NCI-H146 treated with DMSO at 0.1 percent for 48 hours (cell line): ENCODE measurements at regions not wholly inside any gene's neighbourhood (a gene's known extent, or its start where the extent isn't known, plus 50 kb on each side); places are given as distances from the start of the nearest gene placed in this dataset.
A peak's percentile ranks its signal among the peaks of the same experiment; 100 is the strongest.

ENCODE experiments used
- DNase-seq: peaks from one replicate; lab custom pipeline; 2025; ENCODE audit not compliant: unreplicated experiment; lab: John Stamatoyannopoulos, UW

- DNase-seq, result no peak
Observed at GRCh38 chr5:74107899-74108298, 481.9 kb downstream of the ARHGEF28 start.

GRCh38 chr5:74105126-74105780 lies 479.3 kb downstream of the ARHGEF28 start:
- DNase-seq, result no peak

GRCh38 chr5:74103131-74104023 lies 477.4 kb downstream of the ARHGEF28 start:
- DNase-seq, result no peak

GRCh38 chr5:74100268-74100665 lies 474.3 kb downstream of the ARHGEF28 start:
- no peak for DNase-seq

GRCh38 chr5:74099538-74100267 lies 473.7 kb downstream of the ARHGEF28 start:
- no peak for DNase-seq

- no peak for DNase-seq
Observed at GRCh38 chr5:74098941-74099340, 472.9 kb downstream of the ARHGEF28 start.

GRCh38 chr5:74098456-74098855 lies 472.5 kb downstream of the ARHGEF28 start:
- DNase-seq, result no peak

- no peak for DNase-seq
Observed at GRCh38 chr5:74096325-74096724, 470.3 kb downstream of the ARHGEF28 start.

GRCh38 chr5:74095871-74096270 lies 469.9 kb downstream of the ARHGEF28 start:
- DNase-seq, result no peak

GRCh38 chr5:74094782-74095108 lies 468.7 kb downstream of the ARHGEF28 start:
- DNase-seq, result no peak

- DNase-seq, result no peak
Observed at GRCh38 chr5:74094096-74094781, 468.2 kb downstream of the ARHGEF28 start.

- no peak for DNase-seq
Observed at GRCh38 chr5:74093561-74093960, 467.6 kb downstream of the ARHGEF28 start.

GRCh38 chr5:74092766-74093165 lies 466.8 kb downstream of the ARHGEF28 start:
- no peak for DNase-seq

GRCh38 chr5:74085782-74086181 lies 459.8 kb downstream of the ARHGEF28 start:
- DNase-seq, result no peak

- DNase-seq, result no peak
Observed at GRCh38 chr5:74085186-74085585, 459.2 kb downstream of the ARHGEF28 start.

GRCh38 chr5:74083096-74083791 lies 457.2 kb downstream of the ARHGEF28 start:
- no peak for DNase-seq

GRCh38 chr5:74082512-74083055 lies 456.6 kb downstream of the ARHGEF28 start:
- DNase-seq, result peak; percentile 28

- DNase-seq, result peak; percentile 19
Observed at GRCh38 chr5:74081126-74081525, 455.1 kb downstream of the ARHGEF28 start.

GRCh38 chr5:74079971-74080556 lies 454.1 kb downstream of the ARHGEF28 start:
- no peak for DNase-seq
